ENCODE measurements at regions not wholly inside any gene's neighbourhood (a gene's known extent, or its start where the extent isn't known, plus 50 kb on each side); places are given as distances from the start of the nearest gene placed in this dataset.

GRCh38 chr1:55839221-55839620 is 624.1 kb upstream of the USP24 start:
- no peak overlapping the region for H3K4me3 Mint-ChIP-seq
- H3K9me3 Mint-ChIP-seq = no peaks in the 10 kb centered on the region
- no peaks in the 10 kb centered on the region for H3K27me3 Mint-ChIP-seq (ENCODE audit: low read depth)

GRCh38 chr1:55836086-55836485 is 620.9 kb upstream of the USP24 start:
- DNase-seq (no peak), ATAC-seq (no peak)
- Mint-ChIP-seq H3K9me3 (no peaks in the 10 kb centered on the region), H3K36me3 (ENCODE audit: insufficient read depth) (no peaks in the 10 kb centered on the region), H3K4me3 (no peak overlapping the region), H3K27me3 (ENCODE audit: low read depth) (no peaks in the 10 kb centered on the region), H3K4me1 (ENCODE audit: low read depth) (no peaks in the 10 kb centered on the region)

More at GRCh38 chr1:55839221-55839620, 624.1 kb upstream of the USP24 start:
- no peak for ATAC-seq
- Mint-ChIP-seq H3K36me3 (ENCODE audit: insufficient read depth) (no peaks in the 10 kb centered on the region), H3K4me1 (ENCODE audit: low read depth) (no peaks in the 10 kb centered on the region)
- DNase-seq = no peak

- no peak overlapping the region for H3K4me3 Mint-ChIP-seq
- DNase-seq (no peak), ATAC-seq (no peak)
- no peaks in the 10 kb centered on the region for H3K4me1 Mint-ChIP-seq (ENCODE audit: low read depth)
- no peaks in the 10 kb centered on the region for H3K36me3 Mint-ChIP-seq (ENCODE audit: insufficient read depth)
- H3K27me3 Mint-ChIP-seq (ENCODE audit: low read depth) = no peaks in the 10 kb centered on the region
- no peaks in the 10 kb centered on the region for H3K9me3 Mint-ChIP-seq
Observed at GRCh38 chr1:55833529-55834091, 618.4 kb upstream of the USP24 start.

- ATAC-seq (no peak), DNase-seq (no peak)
- Mint-ChIP-seq H3K4me3 (no peak overlapping the region), H3K4me1 (ENCODE audit: low read depth) (no peaks in the 10 kb centered on the region), H3K36me3 (ENCODE audit: insufficient read depth) (no peaks in the 10 kb centered on the region), H3K27me3 (ENCODE audit: low read depth) (no peaks in the 10 kb centered on the region), H3K9me3 (no peaks in the 10 kb centered on the region)
Observed at GRCh38 chr1:55831759-55832158, 616.6 kb upstream of the USP24 start.

- H3K4me1 Mint-ChIP-seq (ENCODE audit: low read depth) = no peaks in the 10 kb centered on the region
- no peak for DNase-seq
- H3K36me3 Mint-ChIP-seq (ENCODE audit: insufficient read depth) = no peaks in the 10 kb centered on the region
- H3K9me3 Mint-ChIP-seq = no peaks in the 10 kb centered on the region
- H3K27me3 Mint-ChIP-seq (ENCODE audit: low read depth) = no peaks in the 10 kb centered on the region
- no peak for ATAC-seq
- no peak overlapping the region for H3K4me3 Mint-ChIP-seq
Observed at GRCh38 chr1:55828044-55828443, 612.9 kb upstream of the USP24 start.

GRCh38 chr1:55827350-55827749 is 612.2 kb upstream of the USP24 start:
- Mint-ChIP-seq H3K4me3 (no peak overlapping the region), H3K36me3 (ENCODE audit: insufficient read depth) (no peaks in the 10 kb centered on the region), H3K4me1 (ENCODE audit: low read depth) (no peaks in the 10 kb centered on the region), H3K9me3 (no peaks in the 10 kb centered on the region), H3K27me3 (ENCODE audit: low read depth) (no peaks in the 10 kb centered on the region)
- DNase-seq = no peak
- no peak for ATAC-seq

GRCh38 chr1:55826381-55827080 is 611.4 kb upstream of the USP24 start:
- ATAC-seq = no peak
- Mint-ChIP-seq H3K36me3 (ENCODE audit: insufficient read depth) (no peaks in the 10 kb centered on the region), H3K4me3 (no peak overlapping the region), H3K9me3 (no peaks in the 10 kb centered on the region), H3K4me1 (ENCODE audit: low read depth) (no peaks in the 10 kb centered on the region), H3K27me3 (ENCODE audit: low read depth) (no peaks in the 10 kb centered on the region)
- no peak for DNase-seq

- no peak for ATAC-seq
- Mint-ChIP-seq H3K9me3 (no peaks in the 10 kb centered on the region), H3K4me1 (ENCODE audit: low read depth) (no peaks in the 10 kb centered on the region), H3K27me3 (ENCODE audit: low read depth) (no peaks in the 10 kb centered on the region), H3K4me3 (no peak overlapping the region), H3K36me3 (ENCODE audit: insufficient read depth) (no peaks in the 10 kb centered on the region)
- no peak for DNase-seq
Observed at GRCh38 chr1:55825461-55825860, 610.3 kb upstream of the USP24 start.

- Mint-ChIP-seq H3K4me1 (ENCODE audit: low read depth) (no peaks in the 10 kb centered on the region), H3K4me3 (no peak overlapping the region), H3K9me3 (no peaks in the 10 kb centered on the region), H3K27me3 (ENCODE audit: low read depth) (no peaks in the 10 kb centered on the region), H3K36me3 (ENCODE audit: insufficient read depth) (no peaks in the 10 kb centered on the region)
- DNase-seq = no peak
- no peak for ATAC-seq
Observed at GRCh38 chr1:55824251-55824640, 609.1 kb upstream of the USP24 start.

GRCh38 chr1:55823541-55824250 is 608.5 kb upstream of the USP24 start:
- DNase-seq (no peak), ATAC-seq (no peak)
- H3K9me3 Mint-ChIP-seq = no peaks in the 10 kb centered on the region
- H3K36me3 Mint-ChIP-seq (ENCODE audit: insufficient read depth) = no peaks in the 10 kb centered on the region
- H3K27me3 Mint-ChIP-seq (ENCODE audit: low read depth) = no peaks in the 10 kb centered on the region
- no peak overlapping the region for H3K4me3 Mint-ChIP-seq
- H3K4me1 Mint-ChIP-seq (ENCODE audit: low read depth) = no peaks in the 10 kb centered on the region

GRCh38 chr1:55822891-55823290 is 607.7 kb upstream of the USP24 start:
- no peaks in the 10 kb centered on the region for H3K9me3 Mint-ChIP-seq
- H3K27me3 Mint-ChIP-seq (ENCODE audit: low read depth) = no peaks in the 10 kb centered on the region
- H3K4me3 Mint-ChIP-seq = no peak overlapping the region
- ATAC-seq (no peak), DNase-seq (no peak)
- H3K36me3 Mint-ChIP-seq (ENCODE audit: insufficient read depth) = no peaks in the 10 kb centered on the region
- no peaks in the 10 kb centered on the region for H3K4me1 Mint-ChIP-seq (ENCODE audit: low read depth)

GRCh38 chr1:55821234-55821633 is 606.1 kb upstream of the USP24 start:
- Mint-ChIP-seq H3K9me3 (no peaks in the 10 kb centered on the region), H3K4me1 (ENCODE audit: low read depth) (no peaks in the 10 kb centered on the region), H3K27me3 (ENCODE audit: low read depth) (no peaks in the 10 kb centered on the region), H3K36me3 (ENCODE audit: insufficient read depth) (no peaks in the 10 kb centered on the region), H3K4me3 (no peak overlapping the region)
- DNase-seq (no peak), ATAC-seq (no peak)

- H3K36me3 Mint-ChIP-seq (ENCODE audit: insufficient read depth) = no peaks in the 10 kb centered on the region
- H3K27me3 Mint-ChIP-seq (ENCODE audit: low read depth) = no peaks in the 10 kb centered on the region
- no peaks in the 10 kb centered on the region for H3K9me3 Mint-ChIP-seq
- no peak for ATAC-seq
- no peak for DNase-seq
- H3K4me1 Mint-ChIP-seq (ENCODE audit: low read depth) = no peaks in the 10 kb centered on the region
- H3K4me3 Mint-ChIP-seq = no peak overlapping the region
Observed at GRCh38 chr1:55820501-55820900, 605.3 kb upstream of the USP24 start.

GRCh38 chr1:55819011-55819410 is 603.8 kb upstream of the USP24 start:
- Mint-ChIP-seq H3K4me1 (ENCODE audit: low read depth) (no peaks in the 10 kb centered on the region), H3K36me3 (ENCODE audit: insufficient read depth) (no peaks in the 10 kb centered on the region), H3K27me3 (ENCODE audit: low read depth) (no peaks in the 10 kb centered on the region), H3K4me3 (no peak overlapping the region), H3K9me3 (no peaks in the 10 kb centered on the region)
- ATAC-seq (no peak), DNase-seq (no peak)
